Hindlimb muscle (tissue), 1 donor: ENCODE measurements at regions not wholly inside any gene's neighbourhood (a gene's known extent, or its start where the extent isn't known, plus 50 kb on each side); places are given as distances from the start of the nearest gene placed in this dataset.
A peak's percentile ranks its signal among the peaks of the same experiment; 100 is the strongest.
"Not testable (repeated sequence)": the region's sequence is repeated elsewhere in the genome, so short reads cannot be mapped to it uniquely, and the experiment has no call there.

Experiments used
- DNase-seq: peaks from one replicate; pipeline ENCODE4 v3.0.0-alpha.2; 2013

- DNase-seq, result not testable (repeated sequence)
Observed at GRCh38 chr9:87049929-87050608, 102.8 kb upstream of the GAS1 start.

GRCh38 chr9:87054999-87055686, 107.8 kb upstream of the GAS1 start:
- DNase-seq, result no peak

DNA sequence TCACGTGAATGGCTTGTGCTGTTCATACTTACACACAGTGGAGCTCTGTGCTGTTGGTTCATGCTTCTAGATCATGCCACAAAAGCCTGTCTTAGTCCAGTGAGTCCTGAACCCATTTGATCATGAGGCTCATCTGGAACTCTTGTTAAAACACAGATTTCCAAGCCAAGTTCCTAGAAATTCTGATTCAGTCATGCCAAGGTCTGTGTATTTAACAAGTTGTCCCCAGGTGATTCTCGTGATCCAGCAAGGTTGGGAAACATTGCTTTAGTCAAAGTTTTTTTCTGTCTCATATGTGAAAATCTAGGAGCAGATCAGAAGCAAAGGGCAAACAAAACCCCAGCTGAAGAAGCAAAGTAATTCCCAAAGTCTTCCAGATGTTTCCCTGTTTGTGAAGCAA, 112.5 kb upstream of the GAS1 start:
- no peak for DNase-seq

DNA sequence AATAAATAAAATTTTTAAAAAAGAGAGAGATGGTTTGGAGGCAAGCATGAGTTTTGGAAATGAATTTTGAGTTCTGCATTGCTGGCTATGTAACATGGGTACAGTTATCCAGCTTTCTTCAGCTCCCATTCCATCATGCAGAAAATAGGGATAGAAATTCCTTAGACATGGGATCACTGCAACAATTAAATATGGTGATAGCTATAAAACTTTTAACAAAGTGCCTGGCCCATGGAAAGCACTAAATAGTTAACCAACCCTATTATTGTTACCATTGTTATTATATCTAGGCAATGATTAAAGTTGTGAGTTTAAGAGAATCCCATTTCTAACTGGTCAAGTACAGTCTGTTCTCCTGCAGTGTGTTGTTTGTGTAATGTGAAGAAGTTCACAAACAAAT, 115.4 kb upstream of the GAS1 start:
- no peak for DNase-seq

- no peak for DNase-seq
Observed at GRCh38 chr9:87063246-87063645, 115.9 kb upstream of the GAS1 start.

DNA sequence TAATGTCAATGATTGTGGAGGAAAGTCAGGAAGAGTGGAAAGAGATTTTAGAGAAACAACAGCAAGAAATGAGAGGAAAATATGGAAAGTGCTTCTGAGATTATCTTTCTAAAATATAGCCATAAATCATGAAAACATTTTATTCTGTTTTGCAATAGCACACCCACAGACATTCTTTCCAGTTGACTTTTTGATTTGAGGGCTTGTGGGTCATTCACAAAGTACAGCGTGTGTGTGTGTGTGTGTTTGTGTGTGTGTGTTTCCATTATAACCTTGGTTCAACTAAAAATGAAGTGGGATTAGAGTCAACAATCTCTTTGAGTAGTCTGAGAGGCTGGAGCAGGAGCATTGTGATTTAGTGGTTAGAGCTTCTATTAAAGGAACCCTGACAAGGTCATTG, 116.6 kb upstream of the GAS1 start:
- no peak for DNase-seq

DNA sequence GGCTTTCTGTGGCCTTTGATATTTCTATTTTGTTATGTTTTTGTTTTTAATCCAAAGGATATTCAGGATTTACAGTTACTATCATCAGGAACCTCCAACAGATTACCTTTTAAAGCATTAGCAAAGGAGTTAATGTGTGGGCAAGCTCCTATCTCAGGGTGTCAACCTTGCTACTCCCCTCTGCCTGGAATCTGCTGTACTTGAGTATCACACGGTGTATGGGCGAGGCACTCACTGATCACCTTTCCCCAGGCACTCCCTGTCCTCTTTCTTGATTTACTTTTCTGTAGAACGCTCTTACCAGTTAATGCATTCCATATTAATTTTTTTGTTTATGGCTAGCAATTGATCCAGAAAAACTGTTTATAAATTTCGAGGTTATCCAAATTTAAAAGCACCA, 117.0 kb upstream of the GAS1 start:
- no peak for DNase-seq

- DNase-seq, result no peak
Observed at GRCh38 chr9:87065981-87066380, 118.7 kb upstream of the GAS1 start.

DNA sequence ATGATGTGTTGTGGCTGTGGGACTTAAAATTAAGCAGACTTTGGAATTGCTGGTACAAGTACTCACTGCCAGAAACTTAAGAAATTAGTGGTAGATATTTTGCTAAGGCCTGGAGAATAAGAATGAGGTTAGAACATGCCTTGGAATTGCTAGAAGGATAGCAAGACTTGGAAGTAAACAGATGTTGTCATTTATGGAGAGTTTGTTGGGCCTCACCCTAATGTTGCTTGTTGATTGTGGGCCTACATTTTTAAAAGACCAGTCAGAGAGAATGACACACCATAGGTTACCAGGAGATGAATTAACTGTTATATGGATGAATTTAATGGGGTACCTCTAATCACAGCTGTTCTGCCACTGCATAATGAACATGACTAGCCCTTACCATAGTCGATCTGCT, 120.1 kb upstream of the GAS1 start:
- no peak for DNase-seq

DNA sequence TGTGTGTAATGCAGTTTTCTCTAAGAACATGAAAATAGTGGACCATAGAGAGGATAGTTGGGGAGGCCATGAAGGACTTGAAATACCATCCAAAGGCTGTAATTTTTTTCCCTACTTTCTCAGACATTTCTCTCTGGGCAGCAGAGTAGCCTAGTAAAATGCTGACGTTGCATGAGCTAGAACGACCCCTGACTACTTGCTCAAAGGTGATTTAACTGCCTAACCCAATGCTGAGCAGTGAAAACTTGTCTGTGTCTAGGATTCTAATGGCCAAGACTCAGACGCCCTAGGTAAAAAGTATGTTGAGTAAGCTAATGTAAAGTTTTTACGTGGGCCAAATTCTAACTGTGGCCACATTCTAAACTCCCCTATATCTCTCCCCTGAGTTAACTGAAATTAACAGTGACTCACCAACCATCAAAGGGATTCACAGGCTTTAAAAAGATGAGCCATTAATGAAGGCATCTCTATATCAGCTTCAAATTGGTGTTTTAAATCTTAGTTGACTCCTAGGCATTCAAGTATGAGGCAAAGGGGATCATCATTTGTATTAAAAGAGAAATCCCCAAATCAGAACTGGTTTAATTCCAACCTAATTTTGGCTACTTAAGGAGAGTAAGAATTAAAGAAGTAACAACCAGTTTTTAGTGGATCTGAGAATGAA, 121.0 kb upstream of the GAS1 start:
- DNase-seq, result no peak

DNA sequence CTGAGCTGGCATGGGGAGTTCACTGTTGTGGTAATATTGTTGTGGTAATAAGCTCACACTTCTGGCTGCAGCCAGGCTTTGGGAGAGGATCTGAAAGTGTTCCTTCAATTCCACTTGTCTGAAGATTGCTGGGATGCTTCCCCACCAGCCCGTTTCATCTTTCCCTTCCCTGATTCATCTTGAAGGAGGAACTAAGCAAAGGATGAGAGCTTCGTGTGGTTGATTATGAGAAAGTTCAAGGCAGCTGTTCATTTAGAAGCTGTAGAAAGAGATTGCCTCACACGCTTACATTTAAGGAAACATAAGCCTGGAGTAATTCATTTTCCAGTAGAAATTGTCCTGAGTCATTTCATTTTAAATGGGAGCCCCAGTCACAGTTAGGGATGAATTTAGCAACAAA, 122.4 kb upstream of the GAS1 start:
- DNase-seq, result no peak

- no peak for DNase-seq
Observed at GRCh38 chr9:87070336-87070735, 123.0 kb upstream of the GAS1 start.

- DNase-seq, result no peak
Observed at GRCh38 chr9:87071473-87071872, 124.2 kb upstream of the GAS1 start.

DNA sequence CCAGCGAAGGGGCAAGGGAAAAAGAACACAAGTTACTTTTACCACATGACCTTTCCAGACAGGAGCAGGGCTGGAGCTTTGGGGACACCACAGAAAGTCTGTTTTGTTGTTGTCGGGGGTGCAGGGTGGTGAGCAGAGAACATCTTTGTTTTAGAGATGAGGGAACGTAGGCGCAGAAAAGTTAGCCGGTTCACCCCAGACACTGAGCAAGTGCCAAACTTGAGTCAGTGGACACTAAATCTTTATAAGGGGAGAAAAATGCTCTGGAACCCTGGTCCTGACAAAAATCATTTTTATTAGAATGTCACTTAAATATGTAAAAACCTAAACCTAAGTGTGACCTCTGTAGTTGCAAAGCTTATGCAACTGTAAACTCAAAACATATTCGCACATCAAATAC, 126.4 kb upstream of the GAS1 start:
- DNase-seq, result no peak

GRCh38 chr9:87075537-87075936, 128.2 kb upstream of the GAS1 start:
- DNase-seq, result no peak

DNA sequence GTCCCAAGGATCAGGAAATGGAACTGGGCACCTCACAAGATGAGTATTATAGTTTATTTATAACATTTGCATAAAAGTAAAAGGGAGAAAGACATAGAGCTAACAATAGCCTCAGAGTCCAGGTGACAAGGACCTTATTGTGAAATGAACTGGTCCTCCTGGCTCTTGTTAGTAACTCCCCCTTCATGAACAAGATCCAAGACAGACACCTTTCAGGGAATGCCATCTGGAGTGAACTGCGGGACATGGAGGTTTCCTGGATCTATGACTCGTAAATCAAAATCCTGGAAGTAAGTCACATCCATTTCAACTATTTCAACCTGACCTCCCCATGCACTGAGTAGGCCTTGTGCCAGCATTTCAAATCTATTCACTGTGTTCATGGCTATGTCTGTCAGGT, 129.5 kb upstream of the GAS1 start:
- DNase-seq, result no peak

- DNase-seq, result no peak
Observed at GRCh38 chr9:87077986-87078385, 130.7 kb upstream of the GAS1 start.

GRCh38 chr9:87080512-87081264, 133.4 kb upstream of the GAS1 start:
- DNase-seq, result no peak

- peak; percentile 42 for DNase-seq
Observed at GRCh38 chr9:87081503-87081902, 134.2 kb upstream of the GAS1 start.

GRCh38 chr9:87083986-87084385, 136.7 kb upstream of the GAS1 start:
- no peak for DNase-seq

DNA sequence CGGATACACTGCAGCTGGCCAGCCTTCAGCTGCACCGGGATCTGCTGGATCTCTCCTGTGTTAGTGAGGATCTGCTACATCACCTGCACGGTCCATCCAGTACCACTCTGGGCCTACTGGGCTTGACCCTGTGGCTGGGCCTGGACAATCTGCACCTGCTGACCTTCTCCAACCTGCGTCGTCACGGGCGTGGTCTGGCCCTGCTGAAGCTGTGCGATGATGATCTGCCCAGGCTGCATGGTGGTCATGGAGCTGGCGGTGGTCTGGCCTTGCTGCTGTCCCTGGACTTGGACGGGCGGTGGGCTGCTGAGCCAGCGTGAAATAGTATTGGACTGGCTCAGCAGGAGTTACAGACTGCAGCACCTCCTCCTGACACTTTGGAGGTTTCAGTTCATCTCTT, 137.1 kb upstream of the GAS1 start:
- no peak for DNase-seq

DNA sequence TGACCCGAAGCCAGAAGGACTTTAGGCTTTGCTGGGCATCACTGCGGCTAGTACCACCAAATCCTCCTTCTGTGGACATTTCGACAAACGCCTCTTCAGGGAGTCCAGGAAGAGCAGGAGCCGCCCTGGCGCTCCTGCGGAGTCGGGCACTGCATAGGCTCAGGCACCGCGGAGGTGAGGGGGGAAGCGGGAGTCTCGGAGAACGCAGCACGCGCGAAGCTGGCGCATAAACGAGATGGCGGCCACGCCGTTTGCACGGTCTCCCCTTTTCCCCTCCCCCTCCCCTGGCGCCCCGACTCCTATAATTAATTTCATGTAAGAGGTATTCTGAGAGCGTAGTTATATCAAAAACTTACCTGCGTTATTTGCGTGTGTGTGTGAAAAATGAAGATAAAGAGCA, 137.8 kb upstream of the GAS1 start:
- no peak for DNase-seq

GRCh38 chr9:87085521-87085920, 138.2 kb upstream of the GAS1 start:
- DNase-seq, result no peak
